Stimulated activated naive CD8-positive, alpha-beta T cell treated with anti-CD3 and anti-CD28 coated beads, Interleukin-15, Interleukin-2, amounts not matched to agents 100 U/mL and 50 U/mL, for 24 hours (primary cell): ENCODE measurements at regions not wholly inside any gene's neighbourhood (a gene's known extent, or its start where the extent isn't known, plus 50 kb on each side); places are given as distances from the start of the nearest gene placed in this dataset.
"Not testable (repeated sequence)": the region's sequence is repeated elsewhere in the genome, so short reads cannot be mapped to it uniquely, and the experiment has no call there.

Experiments used
- ATAC-seq: fragments of 150-1000 bp; cut with Tn5 transposase; one replicate; pipeline ENCODE4 v1.10.0; 2021
- DNase-seq: peaks from one replicate; pipeline ENCODE4 v3.0.0; 2021

- ATAC-seq (no peak), DNase-seq (no peak)
Measured at GRCh38 chr10:21463436-21463835, 62.0 kb downstream of the SKIDA1 start.

GRCh38 chr10:21458126-21458871 lies 67.2 kb downstream of the SKIDA1 start:
- DNase-seq (no peak), ATAC-seq (no peak)

GRCh38 chr10:21456160-21456559 lies 69.3 kb downstream of the SKIDA1 start:
- ATAC-seq = no peak
- no peak for DNase-seq

- no peak for DNase-seq
- ATAC-seq = no peak
Measured at GRCh38 chr10:21452203-21452602, 73.3 kb downstream of the SKIDA1 start.

GRCh38 chr10:21449288-21449966 lies 76.1 kb downstream of the SKIDA1 start:
- DNase-seq (no peak), ATAC-seq (no peak)

- DNase-seq = no peak
- ATAC-seq = no peak
Measured at GRCh38 chr10:21445163-21445562, 80.3 kb downstream of the SKIDA1 start.

- ATAC-seq (no peak), DNase-seq (no peak)
Measured at GRCh38 chr10:21441625-21442024, 83.9 kb downstream of the SKIDA1 start.

GRCh38 chr10:21438914-21439313 lies 86.6 kb downstream of the SKIDA1 start:
- not testable (repeated sequence) for DNase-seq, ATAC-seq

GRCh38 chr10:21437770-21438382 lies 87.6 kb downstream of the SKIDA1 start:
- no peak for DNase-seq
- ATAC-seq = no peak

GRCh38 chr10:21432266-21432665 lies 93.2 kb downstream of the SKIDA1 start:
- DNase-seq (no peak), ATAC-seq (no peak)

- ATAC-seq (no peak), DNase-seq (no peak)
Measured at GRCh38 chr10:21431799-21432198, 93.7 kb downstream of the SKIDA1 start.

- no peak for DNase-seq
- no peak for ATAC-seq
Measured at GRCh38 chr10:21427804-21428481, 97.5 kb downstream of the SKIDA1 start.

GRCh38 chr10:21424459-21424861 lies 101.0 kb downstream of the SKIDA1 start:
- DNase-seq (no peak), ATAC-seq (no peak)

GRCh38 chr10:21423850-21424249 lies 101.6 kb downstream of the SKIDA1 start:
- no peak for ATAC-seq
- no peak for DNase-seq

GRCh38 chr10:21423338-21423737 lies 102.1 kb downstream of the SKIDA1 start:
- no peak for ATAC-seq
- DNase-seq = no peak

GRCh38 chr10:21421794-21422193 lies 103.7 kb downstream of the SKIDA1 start:
- ATAC-seq = no peak
- no peak for DNase-seq

GRCh38 chr10:21421016-21421415 lies 104.5 kb downstream of the SKIDA1 start:
- no peak for DNase-seq

GRCh38 chr10:21418981-21419576 lies 106.4 kb downstream of the SKIDA1 start:
- not testable (repeated sequence) for ATAC-seq, DNase-seq

More at GRCh38 chr10:21421016-21421415, 104.5 kb downstream of the SKIDA1 start:
- no peak for ATAC-seq

GRCh38 chr10:21417172-21417712 lies 108.2 kb downstream of the SKIDA1 start:
- DNase-seq (no peak), ATAC-seq (no peak)

GRCh38 chr10:21413680-21414079 lies 111.8 kb downstream of the SKIDA1 start:
- DNase-seq (no peak), ATAC-seq (no peak)

- DNase-seq (no peak), ATAC-seq (no peak)
Measured at GRCh38 chr10:21413268-21413667, 112.2 kb downstream of the SKIDA1 start.

GRCh38 chr10:21406595-21407193 lies 118.8 kb downstream of the SKIDA1 start:
- ATAC-seq (peak; percentile 76), DNase-seq (peak; percentile 6)
